EL (cell line): ENCODE measurements at regions not wholly inside any gene's neighbourhood (a gene's known extent, or its start where the extent isn't known, plus 50 kb on each side); places are given as distances from the start of the nearest gene placed in this dataset.
A peak's percentile ranks its signal among the peaks of the same experiment; 100 is the strongest.
"Not testable (repeated sequence)": the region's sequence is repeated elsewhere in the genome, so short reads cannot be mapped to it uniquely, and the experiment has no call there.

ENCODE experiments used
- DNase-seq: peaks from one replicate; pipeline ENCODE4 v3.0.0-alpha.2; 2016

- DNase-seq: no peak
These were observed 130.0 kb upstream of the HS3ST2 start for GRCh38 chr16:22683730-22684573.

DNA sequence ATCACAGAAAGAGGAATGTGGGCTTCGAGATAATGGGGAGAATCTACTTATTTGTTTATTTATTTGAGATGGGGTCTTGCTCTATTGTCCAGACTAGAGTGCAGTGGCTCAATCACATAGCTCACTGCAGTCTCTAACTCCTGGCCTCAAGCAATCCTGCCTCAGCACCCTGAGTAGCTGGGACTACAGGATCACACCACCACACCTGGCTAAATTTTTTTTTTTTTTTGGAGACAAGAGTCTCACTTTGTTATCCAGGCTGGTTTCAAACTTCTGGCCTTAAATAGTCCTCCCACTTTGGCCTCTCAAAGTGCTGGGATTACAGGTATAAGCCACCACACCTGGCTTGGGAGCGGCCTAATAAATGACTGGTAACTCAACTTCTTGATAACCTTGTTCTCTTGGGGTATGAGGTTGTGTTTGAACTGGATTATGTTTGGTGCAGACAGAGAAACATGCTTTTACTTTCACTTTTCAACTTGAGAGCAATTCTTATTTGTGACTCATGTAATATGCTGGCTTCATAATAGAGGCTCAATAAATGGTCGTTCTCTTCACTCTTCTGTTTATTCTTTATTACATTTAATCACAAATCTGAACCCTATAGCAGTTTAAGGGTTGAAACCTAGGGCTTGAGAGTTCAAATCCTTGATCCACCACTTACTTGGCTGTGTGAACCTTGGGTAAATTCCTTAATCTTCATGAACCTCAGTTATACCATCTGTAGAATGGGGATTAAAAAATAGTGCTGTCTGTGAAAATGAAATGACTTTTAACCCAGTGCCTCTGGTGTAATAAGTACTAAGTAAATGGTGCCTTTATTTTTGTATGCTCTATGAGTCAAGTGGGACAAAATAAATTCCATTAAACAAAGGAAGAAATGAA lies 129.1 kb upstream of the HS3ST2 start:
- peak; percentile 29 for DNase-seq

DNA sequence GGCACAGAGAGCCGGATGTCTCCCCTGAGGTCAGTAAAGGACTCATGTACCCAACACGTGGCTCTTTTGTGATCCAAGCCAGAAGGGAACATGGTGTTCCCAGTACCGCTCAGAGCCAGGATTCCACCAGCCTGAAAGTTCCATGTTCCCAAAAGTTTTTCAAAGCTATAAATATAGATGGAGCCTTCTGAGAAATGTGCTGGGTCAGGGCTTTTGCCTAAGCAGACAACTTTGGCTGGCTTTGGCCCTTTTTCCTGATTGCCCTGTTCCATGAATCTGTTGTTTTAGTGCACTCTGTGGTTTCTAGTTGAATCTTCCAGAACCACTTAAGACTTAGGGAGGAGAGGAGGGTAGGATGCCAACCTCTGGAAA lies 128.5 kb upstream of the HS3ST2 start:
- no peak for DNase-seq

- DNase-seq: no peak
These were observed 126.9 kb upstream of the HS3ST2 start for GRCh38 chr16:22687031-22687530.

DNA sequence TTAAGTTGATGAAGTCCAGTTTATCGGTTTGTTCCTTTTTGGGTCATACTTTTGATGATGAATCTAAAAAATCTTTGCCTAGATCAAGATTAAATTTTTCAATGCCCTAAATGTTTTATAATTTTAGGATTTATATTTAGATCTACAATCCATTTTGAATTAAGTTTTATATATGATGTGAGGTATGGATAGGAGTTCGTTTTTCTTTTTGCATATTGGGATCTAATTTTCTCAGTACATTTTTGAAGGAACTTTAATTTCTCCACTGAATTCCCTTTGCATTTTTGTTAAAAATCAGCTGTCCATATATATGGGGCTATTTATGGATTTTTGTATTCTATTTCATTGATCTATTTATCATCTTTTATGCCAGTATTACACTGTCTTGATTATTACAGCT lies 125.5 kb upstream of the HS3ST2 start:
- no peak for DNase-seq

DNA sequence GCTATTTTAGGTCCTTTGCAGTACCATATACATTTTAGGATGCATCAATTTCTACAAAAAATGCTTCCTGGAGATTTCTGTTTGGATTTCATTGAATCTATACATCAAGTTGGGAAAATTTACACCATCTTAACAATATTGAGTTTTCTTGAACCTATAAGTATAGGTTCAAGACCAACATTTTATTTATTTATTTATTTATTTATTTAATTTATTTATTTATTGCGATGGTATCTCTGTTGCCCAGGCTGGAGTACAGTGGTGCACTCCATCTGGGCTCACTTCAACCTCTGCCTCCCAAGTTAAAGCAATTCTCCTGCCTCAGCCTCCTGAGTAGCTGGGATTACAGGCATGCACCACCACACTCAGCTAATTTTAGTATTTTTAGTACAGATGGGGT lies 125.0 kb upstream of the HS3ST2 start:
- DNase-seq: no peak

DNA sequence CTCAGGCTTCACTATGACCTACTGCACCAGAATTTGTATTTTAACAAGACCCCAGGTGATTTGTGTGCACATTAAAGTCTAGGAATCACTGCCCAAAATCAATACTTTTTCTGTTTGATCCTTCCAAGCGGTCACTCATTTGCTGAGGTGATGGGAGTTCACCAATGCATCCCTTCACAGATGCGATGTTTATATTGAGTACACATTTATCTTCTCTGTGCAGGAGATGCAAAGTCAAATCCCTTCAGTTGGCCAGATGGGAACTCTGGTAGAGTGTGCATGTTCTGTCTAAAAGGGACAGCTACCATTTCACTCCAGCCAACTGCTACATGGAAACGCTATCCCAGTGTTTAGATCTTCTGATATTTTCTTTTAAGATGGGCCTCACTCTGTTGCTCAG lies 122.6 kb upstream of the HS3ST2 start:
- no peak for DNase-seq

- DNase-seq: no peak
These were observed 121.9 kb upstream of the HS3ST2 start for GRCh38 chr16:22692034-22692433.

GRCh38 chr16:22692916-22693637 lies 120.9 kb upstream of the HS3ST2 start:
- DNase-seq: no peak

- DNase-seq: no peak
These were observed 120.2 kb upstream of the HS3ST2 start for GRCh38 chr16:22693638-22694340.

GRCh38 chr16:22694887-22695382 lies 119.0 kb upstream of the HS3ST2 start:
- DNase-seq: peak; percentile 88

DNA sequence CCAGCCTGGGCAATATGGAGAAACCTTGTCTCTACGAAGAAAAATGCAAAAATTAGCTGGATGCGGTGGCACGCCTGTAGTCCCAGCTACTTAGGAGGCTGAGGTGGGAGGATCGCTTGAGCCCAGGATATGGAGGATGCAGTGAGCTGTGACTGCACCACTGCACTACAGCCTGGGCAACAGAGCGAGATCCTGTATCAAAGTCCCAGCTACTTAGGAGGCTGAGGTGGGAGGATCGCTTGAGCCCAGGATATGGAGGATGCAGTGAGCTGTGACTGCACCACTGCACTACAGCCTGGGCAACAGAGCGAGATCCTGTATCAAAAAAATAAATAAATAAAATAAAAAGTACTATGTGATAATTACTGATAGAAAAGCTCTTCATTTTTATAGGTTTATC lies 118.2 kb upstream of the HS3ST2 start:
- DNase-seq: not testable (repeated sequence)

DNA sequence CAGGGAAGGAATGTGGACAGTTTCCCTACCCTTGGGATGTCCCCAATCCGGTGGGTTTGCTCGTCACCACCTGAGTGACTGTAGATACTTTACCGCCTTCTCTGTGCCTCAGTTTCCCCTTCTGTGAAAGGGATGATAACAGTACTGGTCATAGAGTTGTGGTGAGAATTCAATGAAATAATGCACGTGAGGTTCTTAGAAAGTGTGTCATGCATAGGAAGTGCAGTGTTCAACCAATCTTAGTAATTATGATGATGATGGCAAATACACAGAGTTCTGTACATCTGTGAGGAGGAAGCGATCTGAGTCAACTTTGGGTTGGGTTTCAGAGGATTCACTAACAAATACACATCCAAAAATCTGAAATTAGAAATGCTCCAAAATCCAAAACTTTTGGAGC lies 114.6 kb upstream of the HS3ST2 start:
- DNase-seq: no peak

DNA sequence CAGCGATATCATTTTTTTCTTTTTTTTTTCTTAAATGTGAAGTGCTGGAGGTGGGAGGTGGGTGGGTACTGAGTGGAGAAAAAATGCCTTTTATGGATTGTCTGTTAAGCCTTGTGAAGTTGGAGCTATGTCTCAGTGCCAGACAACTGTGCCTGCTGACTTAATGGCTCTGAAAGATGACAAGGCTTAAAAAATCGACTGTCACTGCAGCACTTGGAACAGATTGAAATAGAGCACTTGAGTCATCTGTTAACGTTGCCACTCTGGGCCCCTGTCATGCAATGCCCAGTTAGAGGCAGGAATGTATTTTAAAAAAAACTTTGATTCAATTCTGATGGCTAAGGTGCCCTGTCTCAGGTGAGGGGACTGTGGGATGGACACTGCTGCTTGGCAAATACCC lies 108.2 kb upstream of the HS3ST2 start:
- no peak for DNase-seq

DNA sequence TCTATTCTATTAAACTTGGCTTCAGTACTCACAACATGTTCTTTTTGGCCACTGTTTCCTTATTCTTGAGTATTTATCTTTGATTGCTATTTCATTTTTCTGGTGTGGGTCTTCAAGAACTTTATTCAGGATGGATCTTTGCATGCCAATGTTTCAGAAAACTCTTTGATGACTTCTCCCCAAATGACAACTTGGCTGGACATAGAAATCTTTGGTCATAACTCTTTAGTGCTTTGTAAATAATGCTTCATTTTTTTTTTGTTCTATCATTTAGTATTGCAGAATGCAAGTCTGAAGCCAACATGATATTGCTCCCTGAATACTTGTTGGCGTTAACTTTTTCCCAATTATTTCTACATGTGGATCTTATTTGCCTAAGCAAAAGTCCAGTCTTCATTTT lies 103.6 kb upstream of the HS3ST2 start:
- no peak for DNase-seq

DNA sequence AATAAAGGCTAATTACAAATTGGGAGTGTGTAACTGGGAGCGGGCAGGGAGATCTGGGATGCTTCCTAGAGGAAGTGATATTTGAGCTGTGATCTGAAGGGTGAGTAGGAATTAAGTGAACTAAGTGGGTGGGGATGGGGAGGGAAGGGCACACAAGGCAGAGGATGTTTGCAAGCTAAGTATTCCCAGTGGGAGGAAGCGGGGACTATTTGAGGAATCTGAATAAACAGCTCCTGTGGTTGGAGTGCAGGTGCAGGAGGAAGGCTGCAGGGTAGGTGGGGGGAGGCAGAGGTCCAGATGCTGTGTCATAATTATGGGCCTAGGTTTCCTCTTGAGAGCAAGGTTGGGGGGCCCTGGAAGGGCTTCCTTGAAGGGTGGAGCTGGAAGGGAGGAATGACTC lies 102.1 kb upstream of the HS3ST2 start:
- DNase-seq: no peak

GRCh38 chr16:22712471-22712870 lies 101.5 kb upstream of the HS3ST2 start:
- DNase-seq: no peak

- DNase-seq: not testable (repeated sequence)
These were observed 95.4 kb upstream of the HS3ST2 start for GRCh38 chr16:22718598-22718997.

DNA sequence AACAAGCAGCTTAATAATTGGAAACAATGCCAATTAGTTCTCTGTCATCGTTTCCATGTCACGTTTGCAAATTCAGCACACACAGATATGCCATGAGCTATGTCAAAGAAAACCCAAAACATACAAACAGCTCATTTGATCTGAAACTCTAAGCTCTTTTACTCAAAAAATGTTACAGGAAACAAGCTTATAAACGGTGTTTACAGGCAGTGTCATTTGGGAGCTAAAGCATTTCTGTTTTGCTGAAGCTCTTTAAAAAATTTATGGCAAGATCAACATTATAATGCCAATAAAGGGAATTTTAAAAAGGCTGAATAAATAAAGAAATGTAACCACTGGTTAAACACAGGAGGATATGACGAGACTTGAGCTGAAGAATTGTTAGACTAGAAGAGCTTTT lies 94.0 kb upstream of the HS3ST2 start:
- DNase-seq: no peak

DNA sequence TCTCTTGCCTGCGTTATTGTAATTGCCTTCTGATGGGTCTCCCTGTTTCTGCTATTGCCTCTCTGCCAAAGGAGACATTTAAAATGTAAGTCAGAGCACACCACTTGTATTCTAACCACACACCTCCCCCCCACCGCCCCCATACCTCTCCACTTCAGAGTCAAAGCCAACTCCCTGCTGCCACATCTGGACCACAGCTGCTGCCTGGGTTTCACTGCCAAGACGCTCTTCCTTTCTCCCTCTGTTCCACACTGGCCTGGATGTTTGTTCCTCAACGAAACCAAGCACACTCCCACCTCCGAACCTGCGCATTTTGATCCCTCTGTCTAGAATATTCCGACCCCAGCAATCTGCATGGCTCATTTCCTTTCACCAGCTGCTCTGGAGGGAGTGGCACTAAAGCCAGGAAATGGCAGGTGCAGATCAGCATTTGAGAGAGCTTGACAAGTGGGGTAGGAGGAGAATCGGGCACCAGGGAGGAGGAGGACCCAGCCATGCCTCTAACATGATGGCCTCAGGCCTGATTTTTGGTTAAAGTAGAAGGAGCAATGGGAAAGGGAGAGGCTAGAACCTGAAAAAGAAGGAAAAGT lies 92.4 kb upstream of the HS3ST2 start:
- DNase-seq: no peak

- DNase-seq: not testable (repeated sequence)
These were observed 91.1 kb upstream of the HS3ST2 start for GRCh38 chr16:22722551-22723541.
